Umbilical cord (tissue), 1 donor: ENCODE measurements at regions not wholly inside any gene's neighbourhood (a gene's known extent, or its start where the extent isn't known, plus 50 kb on each side); places are given as distances from the start of the nearest gene placed in this dataset.
A peak's percentile ranks its signal among the peaks of the same experiment; 100 is the strongest.
"Not testable (repeated sequence)": the region's sequence is repeated elsewhere in the genome, so short reads cannot be mapped to it uniquely, and the experiment has no call there.

Experiments
- DNase-seq: peaks from one replicate; pipeline ENCODE4 v3.0.0-alpha.2; 2015; ENCODE audit warnings: low spot score

GRCh38 chr17:16888413-16889087, 83.4 kb downstream of the TNFRSF13B start:
- no peak for DNase-seq

- no peak for DNase-seq
Observed at GRCh38 chr17:16887523-16888095, 84.3 kb downstream of the TNFRSF13B start.

- DNase-seq = no peak
Observed at GRCh38 chr17:16886655-16887322, 85.1 kb downstream of the TNFRSF13B start.

- DNase-seq = not testable (repeated sequence)
Observed at GRCh38 chr17:16885204-16885603, 86.7 kb downstream of the TNFRSF13B start.

GRCh38 chr17:16882926-16883265, 89.0 kb downstream of the TNFRSF13B start:
- DNase-seq = not testable (repeated sequence)

- no peak for DNase-seq
Observed at GRCh38 chr17:16882243-16882925, 89.5 kb downstream of the TNFRSF13B start.

GRCh38 chr17:16881239-16881924, 90.5 kb downstream of the TNFRSF13B start:
- no peak for DNase-seq

- no peak for DNase-seq
Observed at GRCh38 chr17:16880843-16881230, 91.1 kb downstream of the TNFRSF13B start.

GRCh38 chr17:16880121-16880842, 91.6 kb downstream of the TNFRSF13B start:
- no peak for DNase-seq

- no peak for DNase-seq
Observed at GRCh38 chr17:16879686-16880085, 92.2 kb downstream of the TNFRSF13B start.

GRCh38 chr17:16878606-16879005, 93.3 kb downstream of the TNFRSF13B start:
- DNase-seq = no peak

GRCh38 chr17:16878084-16878483, 93.8 kb downstream of the TNFRSF13B start:
- no peak for DNase-seq

- DNase-seq = no peak
Observed at GRCh38 chr17:16877099-16877498, 94.8 kb downstream of the TNFRSF13B start.

- no peak for DNase-seq
Observed at GRCh38 chr17:16875662-16876061, 96.3 kb downstream of the TNFRSF13B start.

- DNase-seq = not testable (repeated sequence)
Observed at GRCh38 chr17:16874216-16874615, 97.7 kb downstream of the TNFRSF13B start.

GRCh38 chr17:16873174-16874035, 98.5 kb downstream of the TNFRSF13B start:
- no peak for DNase-seq

- peak; percentile 13 for DNase-seq
Observed at GRCh38 chr17:16872351-16873173, 99.4 kb downstream of the TNFRSF13B start.

GRCh38 chr17:16871446-16872190, 100.3 kb downstream of the TNFRSF13B start:
- not testable (repeated sequence) for DNase-seq
